ENCODE measurements at regions not wholly inside any gene's neighbourhood (a gene's known extent, or its start where the extent isn't known, plus 50 kb on each side); places are given as distances from the start of the nearest gene placed in this dataset.

DNA sequence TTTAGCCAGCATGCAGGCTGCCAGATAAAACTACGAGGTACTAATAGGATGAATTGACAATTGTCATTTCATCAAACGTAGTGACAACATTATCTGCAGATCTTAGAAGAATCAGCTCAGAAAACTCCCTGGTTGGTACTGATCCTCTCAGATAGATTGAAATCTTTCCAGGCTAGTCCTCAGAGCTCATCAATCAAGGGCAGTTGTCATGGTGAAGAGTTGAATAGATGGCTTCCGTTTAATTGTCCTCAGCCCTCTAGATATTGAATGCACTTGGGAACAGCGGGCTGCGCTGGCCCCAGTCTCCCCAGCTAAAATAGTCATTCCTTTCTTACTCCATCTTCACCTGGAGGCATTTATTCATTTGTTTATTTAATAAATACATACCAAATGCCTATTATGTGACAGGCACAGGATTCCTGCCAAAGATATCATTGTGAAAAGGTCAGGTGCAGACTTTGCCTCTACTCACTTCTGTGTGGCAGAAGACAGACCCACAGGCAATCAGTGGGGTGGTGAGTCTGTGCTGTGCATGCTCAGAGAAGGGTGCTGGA lies 1081.6 kb downstream of the TYW1 start:
- TF ChIP-seq POLR2A (IDR thresholded peaks at IDR 0.05), result no peak
- TF ChIP-seq, protein P1, sequence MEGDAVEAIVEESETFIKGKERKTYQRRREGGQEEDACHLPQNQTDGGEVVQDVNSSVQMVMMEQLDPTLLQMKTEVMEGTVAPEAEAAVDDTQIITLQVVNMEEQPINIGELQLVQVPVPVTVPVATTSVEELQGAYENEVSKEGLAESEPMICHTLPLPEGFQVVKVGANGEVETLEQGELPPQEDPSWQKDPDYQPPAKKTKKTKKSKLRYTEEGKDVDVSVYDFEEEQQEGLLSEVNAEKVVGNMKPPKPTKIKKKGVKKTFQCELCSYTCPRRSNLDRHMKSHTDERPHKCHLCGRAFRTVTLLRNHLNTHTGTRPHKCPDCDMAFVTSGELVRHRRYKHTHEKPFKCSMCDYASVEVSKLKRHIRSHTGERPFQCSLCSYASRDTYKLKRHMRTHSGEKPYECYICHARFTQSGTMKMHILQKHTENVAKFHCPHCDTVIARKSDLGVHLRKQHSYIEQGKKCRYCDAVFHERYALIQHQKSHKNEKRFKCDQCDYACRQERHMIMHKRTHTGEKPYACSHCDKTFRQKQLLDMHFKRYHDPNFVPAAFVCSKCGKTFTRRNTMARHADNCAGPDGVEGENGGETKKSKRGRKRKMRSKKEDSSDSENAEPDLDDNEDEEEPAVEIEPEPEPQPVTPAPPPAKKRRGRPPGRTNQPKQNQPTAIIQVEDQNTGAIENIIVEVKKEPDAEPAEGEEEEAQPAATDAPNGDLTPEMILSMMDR (IDR thresholded peaks at IDR 0.05), result no peak
